Activated CD4-positive, alpha-beta T cell treated with anti-CD3 and anti-CD28 coated beads for 36 hours (primary cell): ENCODE measurements at regions not wholly inside any gene's neighbourhood (a gene's known extent, or its start where the extent isn't known, plus 50 kb on each side); places are given as distances from the start of the nearest gene placed in this dataset.

ENCODE experiments used
- ATAC-seq: fragments of 200-7000 bp; cut with Tn5 transposase; one replicate; pipeline ENCODE4 v1.10.0; 2021; ENCODE audit warnings: mild to moderate bottlenecking, moderate library complexity
- CTCF ChIA-PET: fragments of 350-600 bp; sonication (Branson Sonifier 250); formaldehyde crosslinking; loops from one replicate; lab custom pipeline; 2021; ENCODE audit warnings: antibody characterized with exemption; lab: Charles Lee
- POLR2A ChIA-PET: fragments of 350-600 bp; sonication (Branson Sonifier 250); formaldehyde crosslinking; loops from one replicate; lab custom pipeline; 2021; ENCODE audit warnings: antibody characterized with exemption, inconsistent platforms; lab: Charles Lee
- DNase-seq: peaks from one replicate; pipeline ENCODE4 v3.0.0-alpha.2; 2020
- H3K27ac Mint-ChIP-seq: one replicate; pipeline ENCODE4 v1.8.0; 2021; ENCODE audit warnings: mixed read lengths
- H3K27me3 Mint-ChIP-seq: one replicate; pipeline ENCODE4 v1.8.0; 2021; ENCODE audit warnings: mixed read lengths
- H3K36me3 Mint-ChIP-seq: one replicate; pipeline ENCODE4 v1.8.0; 2021; ENCODE audit warnings: low read depth, mixed read lengths
- H3K4me1 Mint-ChIP-seq: one replicate; pipeline ENCODE4 v1.8.0; 2021; ENCODE audit warnings: mixed read lengths
- H3K4me3 Mint-ChIP-seq: one replicate; pipeline ENCODE4 v1.8.0; 2021; ENCODE audit warnings: mild to moderate bottlenecking, moderate library complexity, mixed read lengths
- H3K9me3 Mint-ChIP-seq: one replicate; pipeline ENCODE4 v1.8.0; 2021; ENCODE audit warnings: low read depth, mixed read lengths
- intact Hi-C, 2 experiments: fragments of 100-400 bp; cut with DNase I in 1 of 2; cut with micrococcal nuclease in 1 of 2; formaldehyde crosslinking; loops; one replicate each; pipeline versions ENCODE4 v1.14.2 to v1.15.1; 2022 to 2024; cut with DNase I, micrococcal nuclease

GRCh38 chr5:125049721-125050702 is 303.6 kb upstream of the ZNF608 start:
- no peak for ATAC-seq

GRCh38 chr5:125050926-125051325 is 304.5 kb upstream of the ZNF608 start:
- H3K4me3 Mint-ChIP-seq, result no peak overlapping the region
- no peaks in the 10 kb centered on the region for H3K9me3 Mint-ChIP-seq
- intact Hi-C loops, result no loop called here
- DNase-seq (no peak), ATAC-seq (no peak)
- POLR2A ChIA-PET, result no interaction called here
- no peaks in the 10 kb centered on the region for H3K27me3 Mint-ChIP-seq
- CTCF ChIA-PET, result no interaction called here
- no peaks in the 10 kb centered on the region for H3K4me1 Mint-ChIP-seq
- no peaks in the 10 kb centered on the region for H3K36me3 Mint-ChIP-seq
- H3K27ac Mint-ChIP-seq, result no peak overlapping the region

More at GRCh38 chr5:125049721-125050702, 303.6 kb upstream of the ZNF608 start:
- Mint-ChIP-seq H3K4me1 (no peaks in the 10 kb centered on the region), H3K27ac (no peak overlapping the region), H3K27me3 (no peaks in the 10 kb centered on the region), H3K9me3 (no peaks in the 10 kb centered on the region), H3K4me3 (no peak overlapping the region), H3K36me3 (no peaks in the 10 kb centered on the region)
- DNase-seq, result no peak
- POLR2A ChIA-PET, result no interaction called here
- CTCF ChIA-PET, result interaction anchor here (0.6 kb wide), 1 partner anchor 1382 kb away, joined by 5 read pairs; no protein-coding TSS in a partner anchor
- intact Hi-C loops, result no loop called here

GRCh38 chr5:125052584-125052983 is 306.1 kb upstream of the ZNF608 start:
- Mint-ChIP-seq H3K27ac (no peak overlapping the region), H3K36me3 (no peaks in the 10 kb centered on the region), H3K9me3 (no peaks in the 10 kb centered on the region), H3K4me3 (no peak overlapping the region), H3K4me1 (no peaks in the 10 kb centered on the region), H3K27me3 (no peaks in the 10 kb centered on the region)
- CTCF ChIA-PET, result no interaction called here
- DNase-seq (no peak), ATAC-seq (no peak)
- intact Hi-C loops, result no loop called here
- POLR2A ChIA-PET, result no interaction called here

- Mint-ChIP-seq H3K4me1 (no peaks in the 10 kb centered on the region), H3K9me3 (no peaks in the 10 kb centered on the region), H3K36me3 (no peaks in the 10 kb centered on the region), H3K27ac (no peak overlapping the region), H3K27me3 (no peaks in the 10 kb centered on the region), H3K4me3 (no peak overlapping the region)
- ChIA-PET CTCF (interaction anchor here (0.7 kb wide), 1 partner anchor 96 kb away, joined by 3 read pairs; no protein-coding TSS in a partner anchor), POLR2A (no interaction called here)
- no peak for ATAC-seq
- DNase-seq, result no peak
- intact Hi-C loops, result no loop called here
Measured at GRCh38 chr5:125053179-125053578, 306.7 kb upstream of the ZNF608 start.

GRCh38 chr5:125054146-125054545 is 307.7 kb upstream of the ZNF608 start:
- CTCF ChIA-PET, result no interaction called here
- Mint-ChIP-seq H3K36me3 (no peaks in the 10 kb centered on the region), H3K4me1 (no peaks in the 10 kb centered on the region), H3K27me3 (no peaks in the 10 kb centered on the region), H3K9me3 (no peaks in the 10 kb centered on the region), H3K27ac (no peak overlapping the region), H3K4me3 (no peak overlapping the region)
- ATAC-seq (no peak), DNase-seq (no peak)
- POLR2A ChIA-PET, result no interaction called here
- intact Hi-C loops, result no loop called here

GRCh38 chr5:125056671-125057485 is 310.4 kb upstream of the ZNF608 start:
- intact Hi-C loops, result no loop called here
- POLR2A ChIA-PET, result no interaction called here
- Mint-ChIP-seq H3K27ac (no peak overlapping the region), H3K27me3 (no peaks in the 10 kb centered on the region), H3K4me3 (no peak overlapping the region), H3K36me3 (no peaks in the 10 kb centered on the region), H3K4me1 (no peaks in the 10 kb centered on the region), H3K9me3 (no peaks in the 10 kb centered on the region)
- ATAC-seq (no peak), DNase-seq (no peak)
- CTCF ChIA-PET, result no interaction called here

- ChIA-PET CTCF (interaction anchor here (0.6 kb wide), 1 partner anchor 193 kb away, joined by 3 read pairs; no protein-coding TSS in a partner anchor), POLR2A (no interaction called here)
- Mint-ChIP-seq H3K36me3 (no peaks in the 10 kb centered on the region), H3K4me3 (no peak overlapping the region), H3K27ac (no peak overlapping the region), H3K27me3 (no peaks in the 10 kb centered on the region), H3K4me1 (no peaks in the 10 kb centered on the region), H3K9me3 (no peaks in the 10 kb centered on the region)
- DNase-seq (no peak), ATAC-seq (no peak)
- intact Hi-C loops, result no loop called here
Measured at GRCh38 chr5:125057912-125058826, 311.7 kb upstream of the ZNF608 start.

GRCh38 chr5:125059255-125060002 is 313.0 kb upstream of the ZNF608 start:
- ATAC-seq (no peak), DNase-seq (no peak)
- CTCF ChIA-PET, result no interaction called here
- POLR2A ChIA-PET, result no interaction called here
- H3K36me3 Mint-ChIP-seq, result no peaks in the 10 kb centered on the region
- intact Hi-C loops, result no loop called here
- H3K4me1 Mint-ChIP-seq, result no peaks in the 10 kb centered on the region
- H3K27me3 Mint-ChIP-seq, result no peaks in the 10 kb centered on the region
- no peak overlapping the region for H3K27ac Mint-ChIP-seq
- H3K4me3 Mint-ChIP-seq, result no peak overlapping the region
- no peaks in the 10 kb centered on the region for H3K9me3 Mint-ChIP-seq

- ChIA-PET CTCF (no interaction called here), POLR2A (no interaction called here)
- intact Hi-C loops, result no loop called here
- no peak for ATAC-seq
- Mint-ChIP-seq H3K4me1 (no peaks in the 10 kb centered on the region), H3K36me3 (no peaks in the 10 kb centered on the region), H3K27me3 (no peaks in the 10 kb centered on the region), H3K4me3 (no peak overlapping the region), H3K27ac (no peak overlapping the region), H3K9me3 (no peaks in the 10 kb centered on the region)
- no peak for DNase-seq
Measured at GRCh38 chr5:125061726-125062125, 315.3 kb upstream of the ZNF608 start.

- Mint-ChIP-seq H3K4me1 (no peaks in the 10 kb centered on the region), H3K36me3 (no peaks in the 10 kb centered on the region)
- CTCF ChIA-PET, result no interaction called here
Measured at GRCh38 chr5:125064621-125065438, 318.4 kb upstream of the ZNF608 start.

More at GRCh38 chr5:125064621-125065438, 318.4 kb upstream of the ZNF608 start:
- POLR2A ChIA-PET, result no interaction called here
- intact Hi-C loops, result no loop called here
- no peak for ATAC-seq
- H3K9me3 Mint-ChIP-seq, result peaks cover 5% of the 10 kb centered on the region
- no peak overlapping the region for H3K27ac Mint-ChIP-seq
- H3K4me3 Mint-ChIP-seq, result no peak overlapping the region
- DNase-seq, result no peak
- H3K27me3 Mint-ChIP-seq, result no peaks in the 10 kb centered on the region
